D341Med (cell line): ENCODE measurements at regions not wholly inside any gene's neighbourhood (a gene's known extent, or its start where the extent isn't known, plus 50 kb on each side); places are given as distances from the start of the nearest gene placed in this dataset.
A peak's percentile ranks its signal among the peaks of the same experiment; 100 is the strongest.

Experiments
- DNase-seq: peaks from one replicate; pipeline ENCODE4 v3.0.0; 2012; ENCODE audit warnings: low spot score

- no peak for DNase-seq
Observed at GRCh38 chr16:52649870-52650269, 102.9 kb upstream of the TOX3 start.

GRCh38 chr16:52647588-52647987, 100.6 kb upstream of the TOX3 start:
- no peak for DNase-seq

GRCh38 chr16:52643006-52643405, 96.1 kb upstream of the TOX3 start:
- no peak for DNase-seq

GRCh38 chr16:52634528-52634927, 87.6 kb upstream of the TOX3 start:
- no peak for DNase-seq

- DNase-seq, result no peak
Observed at GRCh38 chr16:52634104-52634503, 87.2 kb upstream of the TOX3 start.

- no peak for DNase-seq
Observed at GRCh38 chr16:52633230-52633629, 86.3 kb upstream of the TOX3 start.

GRCh38 chr16:52631711-52632110, 84.8 kb upstream of the TOX3 start:
- DNase-seq, result no peak

- no peak for DNase-seq
Observed at GRCh38 chr16:52630711-52631110, 83.8 kb upstream of the TOX3 start.

- no peak for DNase-seq
Observed at GRCh38 chr16:52629296-52629695, 82.4 kb upstream of the TOX3 start.

- DNase-seq, result no peak
Observed at GRCh38 chr16:52624891-52625290, 77.9 kb upstream of the TOX3 start.

- no peak for DNase-seq
Observed at GRCh38 chr16:52621651-52622050, 74.7 kb upstream of the TOX3 start.

- no peak for DNase-seq
Observed at GRCh38 chr16:52618753-52619497, 72.0 kb upstream of the TOX3 start.

- no peak for DNase-seq
Observed at GRCh38 chr16:52617591-52617990, 70.6 kb upstream of the TOX3 start.

- no peak for DNase-seq
Observed at GRCh38 chr16:52613508-52613907, 66.6 kb upstream of the TOX3 start.

GRCh38 chr16:52611817-52612673, 65.1 kb upstream of the TOX3 start:
- DNase-seq, result no peak

- peak; percentile 52 for DNase-seq
Observed at GRCh38 chr16:52603015-52603414, 56.1 kb upstream of the TOX3 start.

GRCh38 chr16:52597772-52598483, 51.0 kb upstream of the TOX3 start:
- DNase-seq, result peak; percentile 36

GRCh38 chr16:52597073-52597771, 50.3 kb upstream of the TOX3 start:
- DNase-seq, result no peak
